ENCODE measurements at regions not wholly inside any gene's neighbourhood (a gene's known extent, or its start where the extent isn't known, plus 50 kb on each side); places are given as distances from the start of the nearest gene placed in this dataset.

DNA sequence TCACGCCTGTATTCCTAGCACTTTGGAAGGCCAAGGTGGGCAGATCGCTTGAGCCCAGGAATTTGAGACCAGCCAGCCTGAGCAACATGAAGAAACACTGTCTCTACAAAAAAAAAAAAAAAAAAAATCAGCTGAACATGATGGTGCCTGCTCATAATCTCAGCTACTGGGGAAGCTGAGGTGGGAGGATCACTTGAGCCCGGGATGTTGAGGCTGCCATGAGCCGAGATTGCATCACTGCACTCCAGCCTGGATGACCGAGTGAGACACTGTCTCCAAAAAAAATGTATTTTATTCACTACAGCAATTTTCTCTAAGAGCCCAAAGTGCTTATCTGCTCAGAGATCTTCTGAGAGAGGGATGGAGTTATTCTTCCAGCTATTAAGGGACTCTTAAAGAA is 215.8 kb upstream of the PPP3CA start:
- DNase-seq = no peak

DNA sequence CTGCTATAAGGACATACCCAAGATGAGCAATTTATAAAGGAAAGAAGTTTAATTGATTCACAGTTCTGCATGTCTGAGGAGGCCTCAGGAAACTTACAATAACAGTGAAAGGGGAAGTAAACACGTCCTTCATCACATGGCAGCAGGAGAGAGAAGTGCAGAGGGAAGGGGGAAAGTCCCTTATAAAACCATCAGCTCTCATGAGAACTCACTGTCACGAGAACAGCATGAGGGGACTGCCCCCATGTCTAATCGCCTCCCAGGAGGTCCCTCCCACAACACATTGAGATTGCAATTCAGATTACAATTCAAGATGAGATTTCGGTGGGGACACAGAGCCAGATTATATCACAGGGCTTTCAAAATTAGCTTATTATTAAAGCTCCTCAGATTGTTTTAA is 209.5 kb upstream of the PPP3CA start:
- DNase-seq = no peak

DNA sequence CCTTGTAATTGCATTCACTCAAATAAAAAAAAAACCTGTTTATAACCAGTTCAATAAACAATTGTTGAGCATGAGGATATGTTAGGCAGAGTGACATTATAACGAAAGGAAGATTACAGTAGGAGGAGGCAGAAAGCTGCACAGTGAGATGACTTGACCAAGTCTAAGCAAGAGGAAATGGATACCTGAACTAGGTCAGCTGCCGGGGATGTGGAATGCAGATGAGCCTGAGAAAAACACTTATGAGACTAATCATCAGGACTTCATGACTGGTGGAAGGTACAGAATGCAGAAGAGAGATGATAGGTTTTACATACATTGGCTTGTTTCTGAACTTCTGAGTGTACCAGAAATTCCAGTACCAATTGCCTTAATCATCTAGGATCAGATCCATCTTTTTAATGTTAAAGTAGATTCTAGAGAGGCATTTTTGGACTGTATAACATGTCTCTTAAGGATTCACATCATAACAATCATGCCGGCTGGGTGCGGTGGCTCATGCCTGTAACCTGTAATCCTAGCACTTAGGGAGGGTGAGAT is 208.1 kb upstream of the PPP3CA start:
- DNase-seq = no peak

DNA sequence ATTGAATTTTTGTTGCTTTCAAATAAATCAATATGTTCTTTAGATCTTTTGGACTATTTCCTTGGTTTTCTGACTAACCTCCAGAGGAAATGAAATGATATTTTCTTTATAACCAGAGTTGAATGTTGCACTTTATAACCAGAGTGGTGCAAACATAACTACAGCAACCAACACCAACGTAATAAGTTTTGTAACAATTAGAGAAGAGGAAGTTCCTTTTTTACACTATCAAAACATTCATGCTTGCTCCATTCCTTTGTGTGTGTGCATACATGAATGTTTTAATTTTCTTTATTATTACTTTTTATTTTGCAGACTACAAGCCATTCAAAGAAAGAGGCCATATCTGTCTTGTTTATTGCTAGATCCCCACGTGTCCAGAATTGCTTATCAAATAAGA is 193.0 kb upstream of the PPP3CA start:
- no peak for DNase-seq

DNA sequence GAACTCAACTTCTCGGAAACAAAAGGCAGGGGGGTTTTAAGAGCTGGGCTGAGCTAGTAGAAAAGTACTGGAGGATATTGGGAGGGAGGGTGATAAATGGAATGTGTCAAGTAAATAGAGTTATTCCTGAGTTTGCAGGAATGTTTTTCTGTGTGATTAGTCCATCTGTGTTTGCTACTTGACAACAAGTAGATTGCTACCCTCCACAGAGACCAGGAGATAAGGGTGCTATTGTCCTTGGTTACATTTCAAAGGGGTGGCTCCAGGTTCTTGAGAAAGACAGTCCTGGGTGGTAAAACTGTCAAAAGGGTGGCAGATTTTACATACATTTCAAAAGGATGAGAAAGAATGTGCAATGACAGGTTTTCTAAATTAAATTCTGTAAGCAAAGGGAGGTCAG is 181.2 kb upstream of the PPP3CA start:
- DNase-seq = no peak

DNA sequence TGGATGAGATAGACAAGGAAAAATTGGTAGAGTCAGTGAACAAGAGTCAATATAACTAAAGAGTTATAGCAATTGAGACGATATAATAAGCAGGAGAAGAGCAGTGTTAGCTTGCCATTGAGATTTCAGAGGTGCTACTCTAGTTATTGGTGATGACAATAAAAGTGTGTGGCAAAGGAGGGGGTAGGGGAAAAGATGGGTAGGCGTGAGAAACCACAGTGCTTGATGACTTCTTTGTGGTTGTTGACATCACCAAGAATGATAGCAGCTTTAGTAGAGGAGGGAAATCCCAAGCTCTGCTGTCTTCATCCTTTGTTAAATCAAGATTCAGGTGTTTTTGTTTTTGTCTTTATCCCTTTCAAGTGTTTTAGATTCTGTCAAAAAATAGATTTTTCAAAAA is 179.9 kb upstream of the PPP3CA start:
- DNase-seq = no peak

DNA sequence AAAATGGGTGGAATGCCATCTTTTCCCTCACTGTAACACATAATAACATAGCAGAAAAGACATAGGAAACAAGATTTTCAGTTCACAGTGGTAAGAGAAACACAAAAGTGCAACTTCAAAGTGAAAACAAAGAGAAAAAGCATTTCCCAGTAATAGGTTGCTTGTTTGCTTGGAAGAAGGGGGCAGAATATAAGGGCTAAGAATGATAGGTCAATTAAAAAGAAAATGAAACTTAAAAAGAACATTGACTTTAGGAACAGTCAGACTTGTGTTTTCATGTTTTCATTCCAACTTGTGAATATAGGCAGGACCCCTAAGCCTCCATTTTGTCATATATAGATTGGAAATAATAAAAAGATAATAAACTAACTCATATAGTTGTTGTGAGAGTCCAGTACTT is 168.2 kb upstream of the PPP3CA start:
- DNase-seq = no peak

DNA sequence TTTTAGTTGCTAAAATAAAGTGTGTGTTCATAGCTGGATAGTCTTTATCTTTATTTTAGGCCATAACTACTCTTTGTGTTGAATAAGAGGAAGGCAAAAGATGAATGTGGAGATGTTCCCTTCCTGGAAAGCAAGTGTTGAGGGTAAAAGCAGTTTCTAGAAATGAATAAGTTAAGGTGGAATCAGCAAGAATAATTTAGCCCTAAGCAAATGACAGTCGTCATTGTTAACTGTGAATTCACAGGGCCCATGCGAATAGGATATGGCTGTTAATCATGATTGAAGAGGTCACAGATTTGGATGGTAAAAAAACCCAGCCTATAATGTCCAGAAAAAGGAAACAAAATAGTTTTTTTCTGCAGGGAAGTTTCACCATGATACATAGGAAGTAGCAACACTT is 167.8 kb upstream of the PPP3CA start:
- no peak for DNase-seq

DNA sequence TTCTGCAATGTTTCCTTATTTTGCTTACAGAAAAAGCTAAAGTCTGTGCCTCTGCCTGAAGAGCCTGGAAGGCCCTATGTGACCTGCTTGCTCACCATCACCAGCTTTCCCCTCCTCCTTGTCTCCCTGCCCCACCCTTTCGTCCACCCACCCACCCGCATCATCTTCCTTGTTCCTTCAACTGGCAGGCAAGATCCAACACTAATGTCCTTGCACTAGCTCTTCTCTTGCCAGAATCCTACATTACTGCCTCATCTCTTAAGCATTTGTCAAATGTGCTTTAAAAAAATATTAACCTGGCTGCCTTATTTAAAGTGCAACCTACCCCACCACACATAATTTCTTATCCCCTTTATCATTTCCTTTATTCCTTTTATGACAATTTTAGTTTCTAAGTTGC is 165.1 kb upstream of the PPP3CA start:
- DNase-seq = no peak

DNA sequence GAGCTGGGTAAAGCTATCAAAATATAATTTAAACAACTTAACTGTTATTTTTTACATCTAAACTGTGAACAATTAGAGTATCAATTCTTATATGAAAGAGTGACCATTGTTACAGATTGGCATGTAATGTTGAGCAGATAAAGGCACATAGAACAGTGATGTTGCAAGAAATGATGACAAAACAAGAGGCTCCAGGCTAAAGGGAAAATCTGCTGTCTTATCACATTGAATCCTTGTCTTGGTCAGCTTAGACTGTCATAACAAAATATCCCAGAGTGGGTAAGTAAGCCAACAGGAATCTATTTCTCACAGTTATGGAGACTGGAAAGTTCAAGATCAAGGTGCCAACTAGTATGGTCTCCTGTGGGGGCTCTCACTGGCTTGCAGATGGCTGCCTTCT is 154.1 kb upstream of the PPP3CA start:
- no peak for DNase-seq

DNA sequence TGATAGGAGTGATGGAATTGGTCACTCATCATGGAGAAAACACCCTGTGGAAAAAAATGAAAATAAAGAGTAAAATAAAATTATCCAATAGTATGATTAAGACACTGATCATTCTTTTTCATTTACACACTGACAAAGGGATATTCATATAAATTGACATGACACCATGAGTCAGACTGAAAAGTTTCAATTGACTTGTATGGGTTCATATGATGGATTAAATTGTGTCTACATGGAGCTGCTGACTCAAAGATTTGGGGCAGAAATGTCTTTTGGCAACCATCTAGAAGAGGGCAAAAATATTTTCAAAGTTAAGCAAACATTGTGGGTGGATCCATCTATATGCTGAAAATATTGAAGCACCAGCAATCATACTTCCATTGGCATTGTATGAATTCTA is 153.4 kb upstream of the PPP3CA start:
- no peak for DNase-seq

DNA sequence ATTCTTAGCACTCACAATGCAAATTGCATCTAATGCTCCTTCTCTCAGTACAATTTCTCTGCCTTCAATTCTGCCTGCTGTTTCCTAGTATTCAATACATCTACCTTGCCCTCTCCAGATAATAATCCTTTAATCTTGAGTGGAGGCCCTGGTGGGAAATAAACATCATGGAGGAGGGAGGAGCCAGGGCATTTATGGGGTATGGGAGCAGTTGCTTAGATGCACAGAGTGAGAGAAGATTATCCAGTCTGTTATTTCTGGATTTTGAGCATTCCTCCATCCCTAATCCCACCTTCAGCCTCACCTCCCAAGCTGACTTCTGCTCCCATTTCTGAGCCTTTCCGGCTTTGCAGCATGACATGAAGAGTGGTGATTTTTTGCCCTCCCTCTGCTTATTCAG is 127.9 kb upstream of the PPP3CA start:
- no peak for DNase-seq

DNA sequence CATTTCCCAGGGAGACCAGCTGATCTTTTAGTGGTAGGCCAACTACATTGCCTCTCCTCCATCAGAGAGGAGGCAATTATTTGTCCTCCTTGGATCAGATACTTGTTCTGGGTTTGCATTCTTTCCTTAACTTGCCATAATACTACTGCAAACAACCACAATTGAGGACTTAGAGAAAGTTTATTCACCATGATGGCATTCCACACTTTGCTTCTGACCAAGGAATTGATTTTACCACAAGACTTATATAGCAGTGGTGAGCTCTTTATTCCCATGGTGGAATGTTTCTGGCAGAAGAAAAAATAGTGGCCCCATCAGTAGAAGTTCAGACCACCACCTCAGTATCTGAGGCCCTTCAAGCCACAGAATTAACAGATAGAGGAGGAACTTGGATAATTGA is 123.9 kb upstream of the PPP3CA start:
- no peak for DNase-seq

DNA sequence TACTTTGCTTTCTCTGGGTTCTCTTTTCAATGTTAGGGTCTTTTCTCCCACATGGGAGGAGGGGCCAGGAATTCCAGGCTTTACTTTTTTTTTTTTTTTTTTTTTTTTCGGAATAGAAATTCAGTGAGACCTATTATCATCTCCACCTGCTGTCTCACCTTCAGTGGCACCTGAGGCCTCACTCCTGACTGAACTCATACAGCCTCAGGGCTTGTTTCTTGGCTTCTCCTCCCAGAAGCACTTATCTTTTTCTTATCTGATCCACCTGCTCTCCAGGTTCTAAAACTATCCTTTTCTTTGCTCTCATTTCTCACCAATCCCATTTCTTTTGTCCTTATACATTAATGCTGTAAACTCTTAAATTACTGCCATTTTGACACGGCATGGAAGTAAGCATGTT is 117.3 kb upstream of the PPP3CA start:
- DNase-seq = no peak

DNA sequence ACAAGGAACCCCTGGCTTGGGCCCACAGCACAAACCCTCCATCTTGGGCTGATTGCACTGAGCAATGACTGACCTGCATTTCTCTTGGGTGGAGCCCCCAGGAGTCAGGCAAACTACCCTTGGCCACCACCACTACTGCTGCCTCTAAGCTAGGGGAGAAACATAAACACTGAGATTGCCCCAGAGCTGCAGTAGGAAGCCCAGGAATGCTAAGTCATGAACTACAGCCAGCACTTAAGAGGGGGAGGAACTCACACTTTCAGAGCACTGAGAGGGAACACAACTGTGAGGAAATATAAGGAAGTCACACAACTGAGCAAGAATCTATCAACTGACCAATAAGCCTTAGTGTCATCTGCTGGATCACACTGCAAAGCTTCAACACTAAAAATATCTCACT is 111.6 kb upstream of the PPP3CA start:
- DNase-seq = no peak

DNA sequence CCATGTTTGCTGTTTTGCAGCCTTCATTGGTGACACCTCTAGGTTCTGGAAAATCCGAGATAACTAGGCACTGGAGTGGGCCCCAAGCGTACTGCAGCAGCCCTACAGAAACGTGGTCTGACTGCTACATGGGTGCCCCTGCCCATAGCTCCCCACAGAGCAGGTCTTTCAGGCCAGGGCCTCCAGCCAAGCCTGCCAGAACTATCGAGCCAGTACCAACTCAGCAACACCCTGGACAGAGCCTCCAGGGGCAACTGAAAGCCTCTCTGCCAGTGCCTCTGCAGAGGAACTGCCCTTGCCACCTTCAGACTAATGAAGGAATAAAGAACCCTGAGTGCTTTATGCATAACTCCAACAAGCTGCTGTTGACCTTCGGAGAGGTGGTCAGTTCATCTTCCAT is 111.1 kb upstream of the PPP3CA start:
- no peak for DNase-seq

DNA sequence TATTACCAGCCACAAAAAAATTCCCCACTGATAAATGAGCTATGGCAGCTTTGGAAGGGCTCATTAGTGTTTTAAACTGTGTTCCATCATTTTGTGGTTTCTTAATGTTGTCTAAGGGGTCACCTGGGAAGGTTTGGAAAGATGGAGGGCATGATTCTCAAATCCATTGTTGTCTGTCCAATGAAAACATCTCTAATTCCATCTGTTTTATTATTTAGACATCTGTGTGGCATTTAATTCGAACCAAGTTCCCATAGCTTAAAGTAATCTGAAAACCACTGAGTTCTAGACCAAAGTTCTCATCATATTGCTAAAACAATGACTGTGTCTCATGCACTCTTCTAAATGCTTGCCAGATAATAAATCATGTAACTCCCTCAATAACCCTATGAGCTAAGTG is 103.8 kb upstream of the PPP3CA start:
- no peak for DNase-seq

DNA sequence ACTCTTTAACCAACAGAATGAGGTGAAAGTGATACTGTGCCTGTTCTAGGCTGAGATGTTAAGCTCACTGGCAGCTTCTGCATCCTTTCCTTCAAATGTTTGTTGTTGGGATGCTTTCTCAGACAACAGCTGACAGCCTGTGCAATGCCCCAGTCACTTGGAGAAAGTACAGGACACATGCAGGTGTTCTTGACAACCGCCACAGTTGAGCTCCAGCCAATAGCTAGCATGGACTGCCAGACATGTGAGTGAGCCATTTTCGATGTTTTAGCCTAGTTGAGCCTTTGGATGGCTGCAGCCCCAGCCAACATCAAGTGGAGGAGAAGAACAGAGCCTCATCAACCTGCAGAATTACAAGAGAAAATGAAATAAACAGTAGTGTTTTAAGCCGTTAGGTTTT is 94.1 kb upstream of the PPP3CA start:
- no peak for DNase-seq

DNA sequence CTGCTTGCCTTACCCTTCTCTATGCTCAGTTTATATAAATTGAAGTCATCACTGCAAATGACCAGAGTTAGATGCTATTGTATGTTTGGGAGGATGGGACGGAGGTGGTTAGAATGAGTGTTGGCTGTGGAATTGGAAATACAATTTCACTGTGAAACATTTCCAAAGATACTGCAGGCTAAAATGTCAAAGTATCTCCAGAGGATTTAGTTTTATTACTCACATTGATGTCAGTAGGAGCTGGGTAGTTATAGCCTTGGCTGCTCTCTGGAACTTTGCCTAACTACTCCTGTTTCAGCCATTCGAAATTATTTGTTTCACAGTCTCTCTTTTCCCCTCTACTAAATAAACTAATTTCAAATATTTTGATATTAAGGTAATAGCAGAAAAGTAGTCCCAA is 92.6 kb upstream of the PPP3CA start:
- peak; percentile 12 for DNase-seq

DNA sequence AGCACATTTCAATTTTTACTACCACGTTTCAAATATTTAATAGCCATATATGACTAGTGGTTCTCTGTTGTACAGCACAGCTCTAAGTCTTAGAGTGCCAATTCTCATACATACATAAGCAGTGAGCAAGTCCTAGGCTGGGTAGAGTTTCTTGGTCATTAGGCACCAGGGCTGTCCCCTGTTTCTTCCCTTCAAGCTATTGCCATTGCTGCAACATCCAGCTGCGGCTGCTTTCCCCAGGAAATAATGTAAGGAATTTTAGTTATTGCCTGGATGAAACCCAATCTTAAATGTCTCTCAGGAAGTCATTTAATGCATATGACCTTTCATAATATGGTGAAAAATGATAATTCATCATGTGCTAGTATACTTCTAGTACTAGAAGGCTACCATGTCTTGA is 74.1 kb upstream of the PPP3CA start:
- DNase-seq = no peak

DNA sequence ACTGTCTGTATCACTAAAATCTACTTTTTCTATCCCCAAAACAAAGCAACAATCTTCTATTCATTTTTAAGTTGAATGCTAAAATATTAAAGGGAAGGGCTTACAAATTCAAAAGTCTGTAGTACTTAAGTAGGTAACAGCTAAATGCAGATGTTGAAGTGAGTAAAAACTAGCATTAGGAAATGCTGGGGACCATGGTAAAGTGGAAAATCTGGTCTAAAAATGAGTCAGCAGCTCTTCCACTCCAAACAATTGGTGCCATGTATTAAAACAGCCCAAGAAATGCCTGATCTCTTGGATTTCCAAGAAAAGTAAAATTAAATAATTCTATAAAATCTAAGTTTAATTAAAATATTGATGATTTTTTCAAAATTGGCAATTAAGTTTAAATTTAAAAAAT is 73.3 kb upstream of the PPP3CA start:
- DNase-seq = no peak

DNA sequence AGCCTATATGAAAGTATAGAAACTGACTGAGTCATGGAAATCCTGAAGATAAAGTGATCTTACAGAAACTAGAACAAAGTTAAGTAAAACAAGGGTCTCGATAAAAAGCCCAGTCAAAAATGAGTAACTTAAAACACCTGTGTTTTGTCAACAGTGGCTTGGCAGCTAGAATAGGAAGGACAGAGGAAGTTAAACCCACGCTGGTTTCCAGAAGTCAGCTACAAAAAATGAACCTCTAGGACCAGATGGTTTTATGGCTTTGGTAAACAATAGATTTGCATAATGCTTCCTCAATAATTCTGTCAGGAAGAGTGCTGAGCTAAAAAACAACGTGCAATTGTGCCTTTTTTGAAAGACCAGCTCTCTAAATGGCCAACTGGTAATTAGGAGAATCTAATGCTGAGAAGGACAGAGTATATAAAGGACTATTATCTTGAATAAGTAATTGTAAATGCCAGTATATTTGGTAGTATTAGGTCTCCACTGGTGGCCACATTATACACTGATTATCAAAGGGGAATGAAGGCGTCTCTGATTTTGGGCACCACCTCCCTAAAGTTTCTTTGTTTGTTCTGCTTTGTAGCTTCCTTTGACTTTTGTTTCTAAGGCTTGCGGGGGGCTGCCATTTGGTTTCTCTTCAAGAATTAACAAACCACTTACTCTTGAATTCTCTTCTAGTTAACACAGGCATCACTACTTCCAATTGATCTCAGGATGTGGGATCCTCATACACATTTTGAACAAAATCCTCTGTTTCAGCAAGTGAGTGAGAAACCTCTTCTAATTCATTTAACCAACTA is 72.2 kb upstream of the PPP3CA start:
- DNase-seq = no peak

DNA sequence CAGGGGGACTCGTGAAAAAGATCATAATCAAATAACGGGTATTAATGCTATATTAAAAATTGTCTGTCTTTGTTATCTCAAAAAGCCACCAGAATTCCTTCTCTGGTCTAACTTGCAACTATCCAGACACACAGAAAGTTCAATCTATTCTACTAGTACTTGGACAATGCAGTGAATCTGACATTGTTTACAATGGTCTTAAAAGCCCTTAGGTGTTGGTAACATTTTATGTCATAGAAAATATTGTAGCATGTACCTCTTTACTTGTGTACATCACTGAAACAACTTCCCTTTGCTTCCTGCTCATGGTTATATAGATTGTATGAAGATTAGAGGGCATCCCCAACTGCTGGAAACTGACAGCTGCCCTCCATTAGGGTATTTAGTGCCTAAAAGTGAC is 71.1 kb upstream of the PPP3CA start:
- no peak for DNase-seq

DNA sequence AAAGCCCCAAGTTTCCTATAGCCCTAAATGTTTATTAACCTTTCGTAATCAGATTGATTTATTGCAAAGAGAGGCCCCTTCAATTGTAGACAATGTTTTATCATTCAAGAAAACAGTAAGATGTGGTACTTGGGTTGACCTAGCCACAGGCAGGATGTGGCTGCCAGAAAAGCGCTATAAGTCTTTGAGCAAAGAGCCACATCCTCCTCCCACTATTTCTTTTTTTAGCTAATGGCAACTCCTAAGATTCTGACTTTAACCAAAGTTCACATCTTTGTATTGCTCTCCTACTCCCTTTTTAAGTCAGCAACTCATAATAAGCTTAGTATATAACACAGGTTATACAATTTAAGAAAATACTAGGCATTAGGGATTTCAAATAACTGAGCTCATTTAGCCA is 70.7 kb upstream of the PPP3CA start:
- no peak for DNase-seq

DNA sequence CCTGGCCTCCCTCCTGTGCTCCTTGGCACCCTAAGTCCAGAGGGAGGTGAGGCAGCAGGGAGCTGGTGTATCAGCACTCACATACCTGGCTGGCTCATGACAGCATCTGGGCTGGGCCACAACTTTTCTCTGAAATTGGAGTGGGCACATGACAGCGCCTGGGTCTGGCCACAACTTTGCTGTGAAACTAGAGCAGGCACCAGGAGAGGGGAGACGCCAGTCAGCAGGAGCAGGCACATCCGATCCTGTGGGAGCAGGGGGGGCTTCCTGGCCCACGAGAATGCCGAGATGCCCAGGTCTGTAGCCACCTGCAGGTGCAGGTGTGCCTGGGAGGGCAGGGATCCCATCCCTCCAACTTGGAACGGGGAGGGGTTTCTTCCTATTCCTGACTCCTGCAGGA is 69.7 kb upstream of the PPP3CA start:
- no peak for DNase-seq
